SK-N-SH (cell line): ENCODE measurements at regions not wholly inside any gene's neighbourhood (a gene's known extent, or its start where the extent isn't known, plus 50 kb on each side); places are given as distances from the start of the nearest gene placed in this dataset.

Experiments used
- CTCF ChIA-PET: fragments of 300-600, 350-600 bp; formaldehyde crosslinking; extraction: SDS; loops from one replicate; lab custom pipeline; 2021; lab: Yijun Ruan, JAX
- POLR2A ChIA-PET: fragments of 350-600 bp; sonication (Branson Sonifier 250); formaldehyde crosslinking; extraction: SDS; loops from one replicate; lab custom pipeline; 2020; ENCODE audit warnings: antibody characterized with exemption, inconsistent platforms; lab: Yijun Ruan, JAX
- DNase-seq: peaks from one replicate; pipeline ENCODE4 v3.0.0; 2012
- H2AFZ ChIP-seq: fragments of 200-600 bp; sonication (generic); 2 replicates; pipeline ENCODE4 v1.8.1; 2016; ENCODE audit warnings: antibody characterized with exemption, mild to moderate bottlenecking, low read depth
- H3F3A ChIP-seq: fragments of 200-600 bp; sonication (generic); replicated peaks from 2 replicates; pipeline ENCODE3; 2016; ENCODE audit warnings: antibody characterized with exemption, mild to moderate bottlenecking; ENCODE audit not compliant: insufficient read depth
- H3K27ac ChIP-seq, 2 experiments: fragments of 200-500 bp in 1 of 2; fragments of 200-600 bp in 1 of 2; sonication (Bioruptor generic) in 1 of 2; sonication (generic), shearing (Covaris generic) in 1 of 2; 2 replicates each; pipeline versions ENCODE4 v1.5.1 to v1.6.1; 2014 to 2016; ENCODE audit warnings: low read depth in 2 of 2, inconsistent platforms in 1 of 2, low read length in 1 of 2, mild to moderate bottlenecking in 1 of 2, mixed read lengths in 1 of 2
- H3K27me3 ChIP-seq: fragments of 200-600 bp; sonication (generic), shearing (Covaris generic); 2 replicates; pipeline ENCODE4 v1.6.1; 2016; ENCODE audit warnings: mixed run types; ENCODE audit not compliant: insufficient read depth
- H3K36me3 ChIP-seq, 2 experiments: fragments of 200-500 bp in 1 of 2; fragments of 200-600 bp in 1 of 2; sonication (Bioruptor generic) in 1 of 2; sonication (generic) in 1 of 2; replicated peaks in 1 of 2; 2 replicates each; pipeline versions ENCODE3 to v1.5.1; 2014 to 2016; ENCODE audit warnings: low read length in 1 of 2, mild to moderate bottlenecking in 1 of 2; ENCODE audit not compliant: insufficient read depth in 2 of 2, control insufficient read depth in 1 of 2
- H3K4me1 ChIP-seq, 2 experiments: fragments of 200-500 bp in 1 of 2; fragments of 200-600 bp in 1 of 2; sonication (Bioruptor generic) in 1 of 2; sonication (generic), shearing (Covaris generic) in 1 of 2; 2 replicates each; pipeline versions ENCODE4 v1.5.1 to v1.6.1; 2014 to 2016; ENCODE audit warnings: low read depth in 1 of 2, low read length in 1 of 2, mixed run types in 1 of 2; ENCODE audit not compliant: insufficient read depth in 2 of 2, control insufficient read depth in 1 of 2
- H3K4me2 ChIP-seq: fragments of 200-600 bp; sonication (generic), shearing (Covaris generic); 2 replicates; pipeline ENCODE4 v1.6.1; 2017; ENCODE audit warnings: mixed run types
- H3K4me3 ChIP-seq, 2 experiments: fragments of 200-500 bp in 1 of 2; fragments of 200-600 bp in 1 of 2; sonication (Bioruptor generic) in 1 of 2; sonication (generic), shearing (Covaris generic) in 1 of 2; 2 replicates each; pipeline versions ENCODE4 v1.5.1 to v1.8.1; 2014 to 2016; ENCODE audit warnings: low read depth in 2 of 2, inconsistent platforms in 1 of 2, low read length in 1 of 2, mild to moderate bottlenecking in 1 of 2, mixed read lengths in 1 of 2, moderate library complexity in 1 of 2
- H3K79me2 ChIP-seq: fragments of 200-600 bp; sonication (generic); 2 replicates; pipeline ENCODE4 v1.8.1; 2017; ENCODE audit warnings: mild to moderate bottlenecking; ENCODE audit not compliant: insufficient read depth
- H3K9ac ChIP-seq: fragments of 200-600 bp; sonication (generic); 2 replicates; pipeline ENCODE4 v1.6.1; 2017; ENCODE audit warnings: mixed run types
- H3K9me2 ChIP-seq: fragments of 200-600 bp; sonication (generic); 2 replicates; pipeline ENCODE4 v1.6.1; 2017; ENCODE audit warnings: mixed run types
- H3K9me3 ChIP-seq: fragments of 200-600 bp; sonication (generic); 2 replicates; pipeline ENCODE4 v1.6.1; 2017; ENCODE audit warnings: mixed run types, mild to moderate bottlenecking, moderate library complexity
- H4K20me1 ChIP-seq: fragments of 200-600 bp; sonication (generic); 2 replicates; pipeline ENCODE4 v1.6.1; 2017; ENCODE audit warnings: mild to moderate bottlenecking, mixed run types; ENCODE audit not compliant: insufficient read depth
- CHD2 ChIP-seq: fragments of 150-350 bp; IDR thresholded peaks from 2 replicates; pipeline ENCODE4 v1.6.1; 2018; ENCODE audit warnings: low read length; ENCODE audit not compliant: partially characterized antibody
- ELF1 ChIP-seq: IDR thresholded peaks from 2 replicates; pipeline ENCODE4 v1.4.0; 2012
- EP300 ChIP-seq, 2 experiments: IDR thresholded peaks; 2 replicates each; pipeline versions ENCODE4 v1.4.0 to v1.6.1; 2012; ENCODE audit warnings: borderline replicate concordance in 1 of 2, low read depth in 1 of 2, low read length in 1 of 2
- FOSL2 ChIP-seq: IDR thresholded peaks from 2 replicates; pipeline ENCODE4 v1.4.0; 2012; ENCODE audit warnings: low read depth, mild to moderate bottlenecking, moderate library complexity, borderline replicate concordance
- FOXJ3 ChIP-seq: sonication (generic); formaldehyde crosslinking; IDR thresholded peaks from 2 replicates; pipeline ENCODE4 v1.5.1; 2020; ENCODE audit warnings: mild to moderate bottlenecking, missing genetic modification reagents
- FOXM1 ChIP-seq: IDR thresholded peaks from 2 replicates; pipeline ENCODE4 v1.4.0; 2012; ENCODE audit warnings: low read depth, mild to moderate bottlenecking
- GABPA ChIP-seq: IDR thresholded peaks from 2 replicates; pipeline ENCODE4 v1.4.0; 2012; ENCODE audit warnings: low read depth, mild to moderate bottlenecking
- GATA2 ChIP-seq: sonication (generic); formaldehyde crosslinking; IDR thresholded peaks from 2 replicates; pipeline ENCODE4 v1.5.0; 2020; ENCODE audit warnings: mild to moderate bottlenecking, missing genetic modification reagents
- JUND ChIP-seq: IDR thresholded peaks from 2 replicates; pipeline ENCODE4 v1.4.0; 2012
- MAX ChIP-seq: IDR thresholded peaks from 2 replicates; pipeline ENCODE4 v1.4.0; 2012; ENCODE audit warnings: low read depth
- MEF2A ChIP-seq: IDR thresholded peaks from 2 replicates; pipeline ENCODE4 v1.4.0; 2012; ENCODE audit warnings: low read depth, borderline replicate concordance
- NFIC ChIP-seq: IDR thresholded peaks from 2 replicates; pipeline ENCODE4 v1.4.0; 2012; ENCODE audit warnings: borderline replicate concordance
- NRF1 ChIP-seq: IDR thresholded peaks from 2 replicates; pipeline ENCODE4 v1.6.1; 2012; ENCODE audit warnings: low read depth, mild to moderate bottlenecking, low read length
- PBX3 ChIP-seq: IDR thresholded peaks from 2 replicates; pipeline ENCODE4; 2012
- RAD21 ChIP-seq: IDR thresholded peaks from 2 replicates; pipeline ENCODE4 v1.6.1; 2012; ENCODE audit warnings: mild to moderate bottlenecking, low read length
- RCOR1 ChIP-seq: fragments of 150-350 bp; IDR thresholded peaks from 2 replicates; pipeline ENCODE4 v1.6.1; 2017; ENCODE audit warnings: antibody characterized with exemption, low read length
- RFX5 ChIP-seq: IDR thresholded peaks from 2 replicates; pipeline ENCODE4 v1.6.1; 2012; ENCODE audit warnings: mild to moderate bottlenecking, improper control_type of control experiment, low read length
- RXRA ChIP-seq: IDR thresholded peaks from 2 replicates; pipeline ENCODE4 v1.4.0; 2012; ENCODE audit warnings: low read depth, mild to moderate bottlenecking, borderline replicate concordance
- SIN3A ChIP-seq: IDR thresholded peaks from 2 replicates; pipeline ENCODE4 v1.6.1; 2012; ENCODE audit warnings: low read depth, mild to moderate bottlenecking, low read length, moderate library complexity, borderline replicate concordance
- TAF1 ChIP-seq: IDR thresholded peaks from 2 replicates; pipeline ENCODE4 v1.6.1; 2012; ENCODE audit warnings: low read depth, mild to moderate bottlenecking, low read length, moderate library complexity, borderline replicate concordance
- TEAD4 ChIP-seq: IDR thresholded peaks from 2 replicates; pipeline ENCODE4 v1.4.0; 2012; ENCODE audit warnings: mild to moderate bottlenecking, borderline replicate concordance; ENCODE audit not compliant: insufficient read depth
- WGBS: methylation state at CpG from one replicate; pipeline ENCODE4 v1.1.6; 2017; ENCODE audit warnings: low lambda C conversion rate; 5-methylcytosine and 5-hydroxymethylcytosine counted together
- TF ChIP-seq, protein P1 (sequence below): fragments of 150-350 bp; IDR thresholded peaks from 2 replicates; pipeline ENCODE4 v1.6.1; 2016; ENCODE audit warnings: mild to moderate bottlenecking, low read depth, low read length

GRCh38 chr3:96750094-96750767 is 64.2 kb upstream of the EPHA6 start:
- H3K27ac ChIP-seq = no peak overlapping the region
- no peaks in the 10 kb centered on the region for H3K4me1 ChIP-seq
- POLR2A ChIA-PET = no interaction called here
- H3K9me3 ChIP-seq = no peaks in the 10 kb centered on the region
- H3K4me3 ChIP-seq = no peak overlapping the region
- no peak for DNase-seq
- H3K27me3 ChIP-seq = no peaks in the 10 kb centered on the region
- H4K20me1 ChIP-seq = no peaks in the 10 kb centered on the region
- no peaks in the 10 kb centered on the region for H3K36me3 ChIP-seq
- H3K4me2 ChIP-seq = no peak overlapping the region
- WGBS = 10% methylated on average over 2 of the region's 2 CpGs
- no peak overlapping the region for H2AFZ ChIP-seq
- H3K9ac ChIP-seq = no peak overlapping the region
- H3F3A ChIP-seq = no peaks in the 10 kb centered on the region
- TF ChIP-seq PBX3 (no peak), EP300 (IDR thresholded peaks at IDR 0.05; ENCODE audit: borderline replicate concordance in 1 of 2, low read depth in 1 of 2, low read length in 1 of 2) (no peak), ELF1 (no peak), MEF2A (no peak)
- TF ChIP-seq, all 33 proteins: peak for 0
- no peaks in the 10 kb centered on the region for H3K9me2 ChIP-seq
- CTCF ChIA-PET = no interaction called here
- no peaks in the 10 kb centered on the region for H3K79me2 ChIP-seq

DNA sequence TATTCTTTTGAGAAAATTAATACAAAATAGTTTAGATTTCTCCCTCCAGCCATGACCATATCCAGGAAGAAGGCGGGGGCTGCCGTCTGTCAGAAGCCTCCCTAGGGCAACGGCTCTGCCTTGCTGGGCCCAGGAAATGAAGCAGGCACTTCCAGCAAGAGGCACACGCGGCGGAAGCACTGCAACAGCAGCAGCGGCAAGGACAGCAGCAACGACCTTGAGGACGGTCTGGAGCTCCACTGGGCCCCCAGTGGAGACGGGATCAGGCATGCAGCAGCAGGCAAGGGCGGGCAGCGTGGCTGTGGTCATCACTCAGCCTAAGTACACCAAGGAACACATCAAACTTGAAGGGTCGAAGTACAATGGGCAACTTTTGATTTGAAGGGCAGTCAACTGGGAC is 61.3 kb upstream of the EPHA6 start:
- H3K4me3 ChIP-seq = no peak overlapping the region
- H3K9me3 ChIP-seq = no peaks in the 10 kb centered on the region
- CTCF ChIA-PET = no interaction called here
- no peaks in the 10 kb centered on the region for H3K27me3 ChIP-seq
- no peak for TF ChIP-seq MAX
- TF ChIP-seq CHD2 = no peak
- TF ChIP-seq FOXJ3 (CRISPR knock-in tag) = no peak
- no peak for TF ChIP-seq FOSL2
- TF ChIP-seq TAF1 = no peak
- TF ChIP-seq GATA2 (CRISPR knock-in tag) = no peak
- TF ChIP-seq ELF1 = no peak
- TF ChIP-seq JUND = no peak
- TF ChIP-seq SIN3A = no peak
- no peak for TF ChIP-seq RFX5
- no peak for TF ChIP-seq NFIC
- TF ChIP-seq GABPA = no peak
- TF ChIP-seq NRF1 = no peak
- no peak for TF ChIP-seq RAD21
- no peak for TF ChIP-seq RXRA
- TF ChIP-seq, protein P1, sequence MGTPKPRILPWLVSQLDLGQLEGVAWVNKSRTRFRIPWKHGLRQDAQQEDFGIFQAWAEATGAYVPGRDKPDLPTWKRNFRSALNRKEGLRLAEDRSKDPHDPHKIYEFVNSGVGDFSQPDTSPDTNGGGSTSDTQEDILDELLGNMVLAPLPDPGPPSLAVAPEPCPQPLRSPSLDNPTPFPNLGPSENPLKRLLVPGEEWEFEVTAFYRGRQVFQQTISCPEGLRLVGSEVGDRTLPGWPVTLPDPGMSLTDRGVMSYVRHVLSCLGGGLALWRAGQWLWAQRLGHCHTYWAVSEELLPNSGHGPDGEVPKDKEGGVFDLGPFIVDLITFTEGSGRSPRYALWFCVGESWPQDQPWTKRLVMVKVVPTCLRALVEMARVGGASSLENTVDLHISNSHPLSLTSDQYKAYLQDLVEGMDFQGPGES = no peak
- no peak for TF ChIP-seq TEAD4
- TF ChIP-seq RCOR1 = no peak
- no peak for TF ChIP-seq FOXM1
- 3% methylated on average over 7 of the region's 13 CpGs for WGBS
- POLR2A ChIA-PET = no interaction called here
- no peaks in the 10 kb centered on the region for H3K79me2 ChIP-seq
- H3K4me2 ChIP-seq = no peak overlapping the region
- H3K9me2 ChIP-seq = no peaks in the 10 kb centered on the region
- no peaks in the 10 kb centered on the region for H3F3A ChIP-seq
- H4K20me1 ChIP-seq = no peaks in the 10 kb centered on the region
- no peak overlapping the region for H3K9ac ChIP-seq
- H3K27ac ChIP-seq = no peak overlapping the region
- no peak overlapping the region for H2AFZ ChIP-seq
- no peaks in the 10 kb centered on the region for H3K4me1 ChIP-seq
- no peaks in the 10 kb centered on the region for H3K36me3 ChIP-seq
- DNase-seq = no peak
